K562 (cell line): ENCODE measurements at regions not wholly inside any gene's neighbourhood (a gene's known extent, or its start where the extent isn't known, plus 50 kb on each side); places are given as distances from the start of the nearest gene placed in this dataset.
A peak's percentile ranks its signal among the peaks of the same experiment; 100 is the strongest.

Experiments used
- ATAC-seq: fragments of 200-7000 bp; cut with Tn5 transposase; 3 replicates; pipeline ENCODE4 v1.9.1; 2020; ENCODE audit warnings: moderate library complexity
- BruUV-seq: library from RNA; stranded (reverse); fragments of 400-500 nt; replicated peaks from 2 replicates; lab custom pipeline; 2021; lab: Mats Ljungman, UMichigan
- CTCF ChIA-PET: fragments of 300-600 bp; formaldehyde crosslinking; extraction: SDS; loops from one replicate; lab custom pipeline; 2021; ENCODE audit warnings: low intra/inter-chr PET ratio; lab: Yijun Ruan, JAX
- POLR2A ChIA-PET: fragments of 300-600, 350-650 bp; sonication (Branson Sonifier 250); formaldehyde crosslinking; extraction: SDS; loops from one replicate; lab custom pipeline; 2021; ENCODE audit warnings: antibody characterized with exemption, inconsistent platforms; lab: Yijun Ruan, JAX
- DNase-seq, 4 experiments: peaks; one replicate each; pipeline versions ENCODE4 v3.0.0 to v3.0.0-alpha.2; 2011 to 2018; ENCODE audit warnings: low spot score in 3 of 4, mixed read lengths in 3 of 4; ENCODE audit errors: extremely low read depth in 1 of 4
- FAIRE-seq: peaks from 2 replicates; lab custom pipeline; 2011; peaks lifted over from hg19 to GRCh38; lab: Jason Lieb, UNC
- H2AFZ ChIP-seq: 2 replicates; pipeline ENCODE4 v1.6.0; 2011; ENCODE audit warnings: low read depth, low read length, control low read depth, inconsistent platforms
- H3K27ac ChIP-seq: fragments of 200-600 bp; 3 replicates; pipeline ENCODE4 v1.8.0; 2011; ENCODE audit warnings: low read depth, mild to moderate bottlenecking, control low read depth, inconsistent platforms, low read length, moderate library complexity, mixed read lengths; ENCODE audit errors: extremely low read depth
- H3K27me3 ChIP-seq, 2 experiments: fragments of 300-600 bp in 1 of 2; 2 replicates in 1 of 2; 3 replicates in 1 of 2; pipeline versions ENCODE4 v1.6.0 to v1.8.0; 2011; ENCODE audit warnings: inconsistent platforms in 2 of 2, low read length in 2 of 2, mild to moderate bottlenecking in 1 of 2, mixed read lengths in 1 of 2, moderate library complexity in 1 of 2; ENCODE audit not compliant: control insufficient read depth in 2 of 2, insufficient read depth in 2 of 2
- H3K36me3 ChIP-seq: fragments of 300-600 bp; 3 replicates; pipeline ENCODE4 v1.8.0; 2011; ENCODE audit warnings: mild to moderate bottlenecking, low read length, inconsistent platforms; ENCODE audit not compliant: control insufficient read depth, insufficient read depth
- H3K4me1 ChIP-seq, 2 experiments: fragments of 200-600 bp in 1 of 2; replicated peaks in 1 of 2; 2 replicates in 1 of 2; 3 replicates in 1 of 2; pipeline versions ENCODE4 v1.5.1 to v1.8.0; 2011; ENCODE audit warnings: inconsistent platforms in 2 of 2, low read length in 2 of 2, mild to moderate bottlenecking in 1 of 2, mixed read lengths in 1 of 2, moderate library complexity in 1 of 2; ENCODE audit not compliant: control insufficient read depth in 2 of 2, insufficient read depth in 2 of 2
- H3K4me2 ChIP-seq: 2 replicates; pipeline ENCODE4 v1.6.1; 2011; ENCODE audit warnings: low read length, control low read depth, inconsistent platforms, mixed read lengths; ENCODE audit not compliant: insufficient read depth
- H3K4me3 ChIP-seq: fragments of 200-600 bp; sonication (generic), shearing (Covaris generic); 2 replicates; pipeline ENCODE4 v1.5.1; 2016; ENCODE audit warnings: control low read depth, inconsistent platforms
- H3K79me2 ChIP-seq: fragments of 200-600 bp; 3 replicates; pipeline ENCODE4 v1.8.0; 2011; ENCODE audit warnings: low read length, inconsistent platforms; ENCODE audit not compliant: control insufficient read depth, insufficient read depth
- H3K9ac ChIP-seq, 2 experiments: 2 replicates each; pipeline versions ENCODE4 v1.6.0 to v1.6.1; 2011; ENCODE audit warnings: low read depth in 2 of 2, low read length in 2 of 2, control low read depth in 1 of 2, inconsistent platforms in 1 of 2, mild to moderate bottlenecking in 1 of 2, mixed read lengths in 1 of 2; ENCODE audit not compliant: insufficient read depth in 1 of 2
- H3K9me1 ChIP-seq: one replicate; pipeline ENCODE4 v1.6.0; 2011; ENCODE audit warnings: inconsistent platforms, mild to moderate bottlenecking, low read length, moderate library complexity; ENCODE audit not compliant: control insufficient read depth, insufficient read depth
- H3K9me3 ChIP-seq: replicated peaks from 2 replicates; pipeline ENCODE4 v1.5.1; 2011; ENCODE audit warnings: low read depth, low read length, inconsistent platforms; ENCODE audit not compliant: control insufficient read depth, insufficient read depth
- H4K20me1 ChIP-seq: replicated peaks from 2 replicates; pipeline ENCODE4 v1.6.1; 2011; ENCODE audit warnings: low read length, inconsistent platforms, mixed read lengths; ENCODE audit not compliant: control insufficient read depth, insufficient read depth
- CBFA2T3 ChIP-seq: fragments of 450-650 bp; IDR thresholded peaks from 2 replicates; pipeline ENCODE4 v1.6.1; 2017
- CC2D1A ChIP-seq: fragments of 450-650 bp; IDR thresholded peaks from 2 replicates; pipeline ENCODE4 v1.6.1; 2017; ENCODE audit warnings: mild to moderate bottlenecking
- DACH1 ChIP-seq: fragments of 450-650 bp; IDR thresholded peaks from 2 replicates; pipeline ENCODE4 v1.6.1; 2018; ENCODE audit not compliant: partially characterized antibody
- HDAC1 ChIP-seq, 2 experiments: fragments of 450-650 bp; IDR thresholded peaks; 2 replicates each; pipeline ENCODE4 v1.6.1; 2016 to 2017; ENCODE audit warnings: inconsistent platforms in 1 of 2, mild to moderate bottlenecking in 1 of 2, moderate library complexity in 1 of 2
- LEF1 ChIP-seq: fragments of 450-650 bp; IDR thresholded peaks from 2 replicates; pipeline ENCODE4 v1.6.1; 2016; ENCODE audit warnings: mild to moderate bottlenecking
- SAP30 ChIP-seq: fragments of 200-600 bp; sonication (generic); IDR thresholded peaks from 2 replicates; pipeline ENCODE4 v1.6.1; 2012; ENCODE audit warnings: borderline replicate concordance, low read depth, mild to moderate bottlenecking, moderate library complexity, low read length, control low read depth, inconsistent platforms; ENCODE audit not compliant: insufficient read depth, poor library complexity, severe bottlenecking
- SMAD3 ChIP-seq: fragments of 450-650 bp; formaldehyde crosslinking; conservative IDR thresholded peaks from 2 replicates; pipeline ENCODE4 v1.4.0; 2020; ENCODE audit warnings: mild to moderate bottlenecking
- SMARCA4 ChIP-seq: fragments of 450-650 bp; IDR thresholded peaks from 2 replicates; pipeline ENCODE4 v1.6.1; 2016
- SMC3 ChIP-seq: conservative IDR thresholded peaks from 2 replicates; pipeline ENCODE4 v1.6.1; 2011; ENCODE audit warnings: low read depth, low read length, improper control_type of control experiment; ENCODE audit not compliant: insufficient read depth
- TAF9B ChIP-seq: fragments of 450-650 bp; IDR thresholded peaks from 2 replicates; pipeline ENCODE4 v1.6.1; 2018; ENCODE audit warnings: mild to moderate bottlenecking; ENCODE audit not compliant: partially characterized antibody
- TARDBP ChIP-seq: fragments of 450-650 bp; IDR thresholded peaks from 2 replicates; pipeline ENCODE4 v1.6.1; 2016
- U2AF1 ChIP-seq: fragments of 200-400 bp; formaldehyde crosslinking; optimal IDR thresholded peaks from 2 replicates; pipeline ENCODE3; 2017; ENCODE audit warnings: mild to moderate bottlenecking, low read depth, low read length, moderate library complexity
- ZNF184 ChIP-seq: sonication (generic); formaldehyde crosslinking; IDR thresholded peaks from 2 replicates; pipeline ENCODE4 v1.5.0; 2020; ENCODE audit warnings: missing genetic modification reagents
- WGBS: fragments of 100-300 bp; shearing (Covaris generic); methylation state at CpG from one replicate; pipeline ENCODE4 v1.1.6; 2016; ENCODE audit warnings: low coverage, mixed read lengths; ENCODE audit not compliant: insufficient coverage; ENCODE audit errors: missing lambda C conversion rate; 5-methylcytosine and 5-hydroxymethylcytosine counted together
- in situ Hi-C: fragments of 300-500 bp; cut with MboI; formaldehyde crosslinking; loops from 4 replicates; pipeline ENCODE4 v1.15.0; 2018; ENCODE audit warnings: inconsistent platforms, mixed read lengths
- intact Hi-C: fragments of 100-400 bp; cut with micrococcal nuclease; formaldehyde crosslinking; loops from 2 replicates; pipeline ENCODE4 v1.14.2; 2022
- TF ChIP-seq, protein P1 (sequence below): conservative IDR thresholded peaks from 2 replicates; pipeline ENCODE4 v1.6.1; 2011; ENCODE audit warnings: low read depth, mild to moderate bottlenecking, low read length; ENCODE audit not compliant: control insufficient read depth
- TF ChIP-seq, protein P2 (sequence below), 3 experiments: IDR thresholded peaks in 2 of 3; conservative IDR thresholded peaks in 1 of 3; 2 replicates each; pipeline ENCODE4 v1.5.1; 2011 to 2012; ENCODE audit warnings: low read length in 3 of 3, mild to moderate bottlenecking in 3 of 3, control low read depth in 2 of 3, improper control_type of control experiment in 1 of 3, inconsistent platforms in 1 of 3, low read depth in 1 of 3, mixed read lengths in 1 of 3, moderate library complexity in 1 of 3; ENCODE audit not compliant: insufficient read depth in 2 of 3
- TF ChIP-seq, protein P3 (sequence below): fragments of 250-450 bp; sonication (Bioruptor Pico); IDR thresholded peaks from 2 replicates; pipeline ENCODE4 v1.9.0; 2021; ENCODE audit warnings: mild to moderate bottlenecking
- TF ChIP-seq, protein P4 (sequence below): IDR thresholded peaks from 2 replicates; pipeline ENCODE4 v1.6.1; 2014; ENCODE audit warnings: antibody characterized with exemption

DNA sequence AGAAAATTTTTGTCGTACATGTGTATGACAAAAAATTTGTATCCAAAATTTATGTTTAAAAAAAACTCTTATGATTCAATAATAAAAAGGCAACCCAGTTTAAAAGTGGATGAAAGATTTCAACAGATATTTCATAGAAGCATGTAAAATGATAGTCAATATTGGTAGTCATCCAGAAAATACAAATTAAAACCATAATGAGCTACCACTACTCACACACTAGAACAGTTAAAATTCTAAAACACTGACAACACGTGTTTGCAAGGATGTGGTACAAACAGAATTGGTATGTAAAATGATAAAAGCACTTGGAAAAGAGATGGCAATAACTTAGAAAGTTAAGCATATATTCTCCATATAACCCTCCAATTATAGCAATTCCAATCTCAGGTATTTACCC is 303.0 kb upstream of the NR2F2 start (continued):
- TF ChIP-seq, protein P1, sequence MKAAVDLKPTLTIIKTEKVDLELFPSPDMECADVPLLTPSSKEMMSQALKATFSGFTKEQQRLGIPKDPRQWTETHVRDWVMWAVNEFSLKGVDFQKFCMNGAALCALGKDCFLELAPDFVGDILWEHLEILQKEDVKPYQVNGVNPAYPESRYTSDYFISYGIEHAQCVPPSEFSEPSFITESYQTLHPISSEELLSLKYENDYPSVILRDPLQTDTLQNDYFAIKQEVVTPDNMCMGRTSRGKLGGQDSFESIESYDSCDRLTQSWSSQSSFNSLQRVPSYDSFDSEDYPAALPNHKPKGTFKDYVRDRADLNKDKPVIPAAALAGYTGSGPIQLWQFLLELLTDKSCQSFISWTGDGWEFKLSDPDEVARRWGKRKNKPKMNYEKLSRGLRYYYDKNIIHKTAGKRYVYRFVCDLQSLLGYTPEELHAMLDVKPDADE, result no peak
- TF ChIP-seq DACH1 (no peak), SMAD3 (CRISPR knock-in tag) (no peak), ZNF184 (CRISPR knock-in tag) (no peak), LEF1 (no peak)

DNA sequence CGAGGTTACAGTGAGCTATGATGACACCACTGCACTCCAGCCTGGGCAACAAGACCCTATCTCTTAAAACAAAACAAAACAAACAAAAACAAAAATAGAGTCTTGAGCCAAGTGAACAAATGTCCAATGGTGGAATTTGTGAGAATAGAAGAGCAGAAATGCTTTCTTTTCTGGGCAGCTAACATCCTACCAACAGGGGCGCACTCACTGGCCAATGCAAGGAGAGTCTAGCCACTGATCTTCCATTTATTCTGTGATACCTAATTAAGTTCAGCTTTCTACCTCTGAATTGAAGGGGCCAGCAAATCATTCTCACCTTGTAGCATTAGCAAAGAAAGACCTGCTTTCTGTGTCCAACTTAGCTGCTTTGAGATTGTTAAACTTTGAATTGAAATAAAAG is 301.9 kb upstream of the NR2F2 start:
- no peaks in the 10 kb centered on the region for H3K27me3 ChIP-seq
- no peak overlapping the region for H3K9ac ChIP-seq
- 0 out of 5 replicates have a peak, but pooled peaks cover 0 to 9% of the 10 kb centered on the region in 2 experiments for H3K4me1 ChIP-seq
- no peak for FAIRE-seq
- no peak overlapping the region for H3K4me3 ChIP-seq
- no peaks in the 10 kb centered on the region for H3K36me3 ChIP-seq
- peak overlapping the region; percentile 66 for H2AFZ ChIP-seq
- 77% methylated on average over 2 of the region's 2 CpGs for WGBS
- DNase-seq, result no peak
- no TSS peak for BruUV-seq
- H3K79me2 ChIP-seq, result no peaks in the 10 kb centered on the region
- intact Hi-C loops, result no loop called here
- H3K9me3 ChIP-seq, result no peaks in the 10 kb centered on the region
- no peak overlapping the region for H3K4me2 ChIP-seq
- ChIA-PET CTCF (no interaction called here), POLR2A (interaction anchor here (1.4 kb wide), 1 partner anchor 10 kb away, joined by 3 read pairs; no protein-coding TSS in a partner anchor)
- no peaks in the 10 kb centered on the region for H3K9me1 ChIP-seq
- H4K20me1 ChIP-seq, result no peaks in the 10 kb centered on the region
- 0 out of 3 replicates have a peak, but pooled peaks have one; percentile 52 for ATAC-seq
- H3K27ac ChIP-seq, result no peak overlapping the region
- in situ Hi-C loops, result no loop called here
- TF ChIP-seq SMARCA4, result no peak
- TF ChIP-seq TAF9B, result no peak
- TF ChIP-seq SAP30, result no peak
- TF ChIP-seq, protein P2, sequence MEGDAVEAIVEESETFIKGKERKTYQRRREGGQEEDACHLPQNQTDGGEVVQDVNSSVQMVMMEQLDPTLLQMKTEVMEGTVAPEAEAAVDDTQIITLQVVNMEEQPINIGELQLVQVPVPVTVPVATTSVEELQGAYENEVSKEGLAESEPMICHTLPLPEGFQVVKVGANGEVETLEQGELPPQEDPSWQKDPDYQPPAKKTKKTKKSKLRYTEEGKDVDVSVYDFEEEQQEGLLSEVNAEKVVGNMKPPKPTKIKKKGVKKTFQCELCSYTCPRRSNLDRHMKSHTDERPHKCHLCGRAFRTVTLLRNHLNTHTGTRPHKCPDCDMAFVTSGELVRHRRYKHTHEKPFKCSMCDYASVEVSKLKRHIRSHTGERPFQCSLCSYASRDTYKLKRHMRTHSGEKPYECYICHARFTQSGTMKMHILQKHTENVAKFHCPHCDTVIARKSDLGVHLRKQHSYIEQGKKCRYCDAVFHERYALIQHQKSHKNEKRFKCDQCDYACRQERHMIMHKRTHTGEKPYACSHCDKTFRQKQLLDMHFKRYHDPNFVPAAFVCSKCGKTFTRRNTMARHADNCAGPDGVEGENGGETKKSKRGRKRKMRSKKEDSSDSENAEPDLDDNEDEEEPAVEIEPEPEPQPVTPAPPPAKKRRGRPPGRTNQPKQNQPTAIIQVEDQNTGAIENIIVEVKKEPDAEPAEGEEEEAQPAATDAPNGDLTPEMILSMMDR (IDR thresholded peaks at IDR 0.05 in 2 of 3, conservative IDR thresholded peaks at IDR 0.05 in 1 of 3; ENCODE audit: insufficient read depth in 2 of 3, low read depth in 1 of 3, low read length in 3 of 3), result 0 out of 6 replicates have a peak, but pooled peaks of 1 of the 3 experiments have one; percentile 9
- TF ChIP-seq SMC3, result no peak
- no peak for TF ChIP-seq U2AF1
- TF ChIP-seq, protein P3, sequence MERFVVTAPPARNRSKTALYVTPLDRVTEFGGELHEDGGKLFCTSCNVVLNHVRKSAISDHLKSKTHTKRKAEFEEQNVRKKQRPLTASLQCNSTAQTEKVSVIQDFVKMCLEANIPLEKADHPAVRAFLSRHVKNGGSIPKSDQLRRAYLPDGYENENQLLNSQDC (CRISPR knock-in tag), result no peak
- TF ChIP-seq HDAC1 (IDR thresholded peaks at IDR 0.05), result no peak
- TF ChIP-seq CC2D1A, result peak; percentile 66; the same call in 1 of the 2 replicates
- no peak for TF ChIP-seq CBFA2T3
- TF ChIP-seq, protein P4, sequence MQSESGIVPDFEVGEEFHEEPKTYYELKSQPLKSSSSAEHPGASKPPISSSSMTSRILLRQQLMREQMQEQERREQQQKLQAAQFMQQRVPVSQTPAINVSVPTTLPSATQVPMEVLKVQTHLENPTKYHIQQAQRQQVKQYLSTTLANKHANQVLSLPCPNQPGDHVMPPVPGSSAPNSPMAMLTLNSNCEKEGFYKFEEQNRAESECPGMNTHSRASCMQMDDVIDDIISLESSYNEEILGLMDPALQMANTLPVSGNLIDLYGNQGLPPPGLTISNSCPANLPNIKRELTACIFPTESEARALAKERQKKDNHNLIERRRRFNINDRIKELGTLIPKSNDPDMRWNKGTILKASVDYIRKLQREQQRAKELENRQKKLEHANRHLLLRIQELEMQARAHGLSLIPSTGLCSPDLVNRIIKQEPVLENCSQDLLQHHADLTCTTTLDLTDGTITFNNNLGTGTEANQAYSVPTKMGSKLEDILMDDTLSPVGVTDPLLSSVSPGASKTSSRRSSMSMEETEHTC, result no peak
- no peak for TF ChIP-seq TARDBP
